ENCODE measurements at regions not wholly inside any gene's neighbourhood (a gene's known extent, or its start where the extent isn't known, plus 50 kb on each side); places are given as distances from the start of the nearest gene placed in this dataset.
"Not testable (repeated sequence)": the region's sequence is repeated elsewhere in the genome, so short reads cannot be mapped to it uniquely, and the experiment has no call there.

DNA sequence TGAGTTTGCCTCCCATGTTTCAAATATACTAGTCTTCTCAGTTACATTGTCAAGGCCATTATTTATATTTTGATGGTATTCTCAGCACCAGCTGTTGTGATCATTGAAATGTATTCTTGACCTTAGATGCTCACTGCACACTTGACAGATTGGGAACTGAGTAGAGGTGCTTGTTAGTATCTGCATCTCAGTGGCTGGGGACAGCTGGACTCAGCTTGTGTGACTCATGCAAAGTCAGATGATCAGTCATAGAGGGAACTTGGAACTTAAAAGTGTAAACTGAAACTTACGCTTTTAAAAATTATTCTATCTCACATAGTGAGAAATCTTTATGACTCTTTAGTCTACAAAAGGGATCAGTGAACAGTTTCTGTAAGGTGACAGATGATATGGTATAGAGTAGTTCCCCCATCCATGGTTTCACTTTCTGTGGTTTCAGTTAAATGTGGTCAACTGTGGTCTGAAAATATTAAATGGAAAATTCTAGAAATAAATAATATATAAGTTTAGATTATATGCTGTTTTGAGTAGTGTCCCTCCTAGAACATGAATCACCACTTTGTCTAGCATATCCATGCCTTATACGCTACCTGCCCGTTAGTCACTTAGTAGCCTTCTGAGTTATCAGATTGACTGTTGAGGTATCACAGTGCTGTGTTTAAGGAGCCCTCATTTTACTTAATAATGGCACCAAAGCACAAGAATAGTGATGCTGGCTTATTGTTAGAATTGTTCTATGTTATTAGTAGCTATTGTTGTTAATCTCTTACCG lies 1540.6 kb downstream of the SPATA31A7 start:
- not testable (repeated sequence) for TF ChIP-seq RAD21 (IDR thresholded peaks at IDR 0.05 in 1 of 2, conservative IDR thresholded peaks at IDR 0.05 in 1 of 2; ENCODE audit: low read depth in 2 of 2, low read length in 2 of 2); POLR2AphosphoS5 (IDR thresholded peaks at IDR 0.05; ENCODE audit: low read depth, low read length); CHD2 (IDR thresholded peaks at IDR 0.05; ENCODE audit: low read length); POLR2A (IDR thresholded peaks at IDR 0.05; ENCODE audit: control extremely low read depth in 1 of 2, low read depth in 2 of 2, low read length in 2 of 2); HDAC6 (IDR thresholded peaks at IDR 0.05; ENCODE audit: low read depth, low read length); EZH2 (IDR thresholded peaks at IDR 0.05; ENCODE audit: low read depth, low read length, severe bottlenecking)

Measured in H1 (cell line).